Activated CD4-positive, alpha-beta memory T cell treated with anti-CD3 and anti-CD28 coated beads, Interleukin-2, amount 10 ng/mL, durations not matched to agents 7 days and 5 days (primary cell): ENCODE measurements at regions not wholly inside any gene's neighbourhood (a gene's known extent, or its start where the extent isn't known, plus 50 kb on each side); places are given as distances from the start of the nearest gene placed in this dataset.
"Not testable (repeated sequence)": the region's sequence is repeated elsewhere in the genome, so short reads cannot be mapped to it uniquely, and the experiment has no call there.

ENCODE experiments used
- CTCF ChIA-PET: fragments of 350-600 bp; sonication (Branson Sonifier 250); formaldehyde crosslinking; loops from one replicate; lab custom pipeline; 2021; ENCODE audit warnings: antibody characterized with exemption, inconsistent platforms; lab: Charles Lee
- POLR2A ChIA-PET: fragments of 350-600 bp; sonication (Branson Sonifier 250); formaldehyde crosslinking; loops from one replicate; lab custom pipeline; 2021; ENCODE audit warnings: antibody characterized with exemption; lab: Charles Lee
- DNase-seq: peaks from one replicate; pipeline ENCODE4 v3.0.0-alpha.2; 2020
- H3K27ac Mint-ChIP-seq: one replicate; pipeline ENCODE4 v1.8.0; 2021; ENCODE audit warnings: mild to moderate bottlenecking, mixed read lengths
- H3K27me3 Mint-ChIP-seq: one replicate; pipeline ENCODE4 v1.8.0; 2021; ENCODE audit warnings: mixed read lengths
- H3K36me3 Mint-ChIP-seq: one replicate; pipeline ENCODE4 v1.8.0; 2021; ENCODE audit warnings: low read depth, mixed read lengths
- H3K4me1 Mint-ChIP-seq: one replicate; pipeline ENCODE4 v1.8.0; 2021; ENCODE audit warnings: mixed read lengths
- H3K4me3 Mint-ChIP-seq: one replicate; pipeline ENCODE4 v1.8.0; 2021; ENCODE audit warnings: mild to moderate bottlenecking, mixed read lengths
- H3K9me3 Mint-ChIP-seq: one replicate; pipeline ENCODE4 v1.8.0; 2021; ENCODE audit warnings: mixed read lengths

DNA sequence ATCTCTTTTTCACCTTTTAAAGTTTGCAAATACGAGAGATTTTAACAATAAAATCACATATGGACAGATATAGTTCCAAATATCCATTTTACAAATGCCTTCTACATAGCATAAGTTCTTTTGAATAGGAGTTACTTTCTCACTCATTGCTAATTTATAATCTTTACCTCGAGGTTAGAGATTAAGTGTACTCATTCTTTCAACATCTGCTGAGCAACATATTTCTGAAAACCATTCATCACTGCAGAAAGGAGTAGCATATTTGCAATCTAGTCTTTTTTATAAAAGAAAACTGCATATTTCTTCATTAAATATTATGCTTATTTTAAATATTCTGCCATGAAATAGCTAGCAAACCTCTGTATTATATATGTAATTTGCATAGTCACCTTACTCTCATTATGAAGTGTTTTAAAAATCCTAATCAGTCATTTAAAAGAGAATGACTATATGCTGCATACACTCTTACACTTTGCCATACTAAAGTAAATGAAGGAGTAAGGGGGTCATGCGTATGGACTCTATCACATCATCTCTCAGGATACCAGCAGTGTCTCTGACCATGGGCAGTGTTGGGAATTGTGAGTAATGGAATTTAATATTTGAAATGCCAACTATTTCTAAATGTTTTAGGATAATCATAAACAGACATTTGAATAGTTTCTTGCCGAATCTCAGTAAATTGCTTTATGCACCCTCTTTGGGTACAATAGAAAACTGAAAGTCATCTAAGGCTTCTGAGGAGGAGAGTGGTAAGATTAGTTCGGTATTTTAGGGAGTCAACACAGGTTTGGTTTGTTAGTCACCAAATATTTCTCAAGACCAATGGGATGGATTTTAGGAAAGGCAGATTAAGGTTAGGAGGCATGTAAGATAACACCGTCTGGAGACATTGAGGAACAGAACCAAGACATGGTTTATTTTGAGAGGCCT lies 524.8 kb upstream of the ATP2B1 start:
- peaks cover 2% of the 10 kb centered on the region for H3K27me3 Mint-ChIP-seq
- POLR2A ChIA-PET: no interaction called here

DNA sequence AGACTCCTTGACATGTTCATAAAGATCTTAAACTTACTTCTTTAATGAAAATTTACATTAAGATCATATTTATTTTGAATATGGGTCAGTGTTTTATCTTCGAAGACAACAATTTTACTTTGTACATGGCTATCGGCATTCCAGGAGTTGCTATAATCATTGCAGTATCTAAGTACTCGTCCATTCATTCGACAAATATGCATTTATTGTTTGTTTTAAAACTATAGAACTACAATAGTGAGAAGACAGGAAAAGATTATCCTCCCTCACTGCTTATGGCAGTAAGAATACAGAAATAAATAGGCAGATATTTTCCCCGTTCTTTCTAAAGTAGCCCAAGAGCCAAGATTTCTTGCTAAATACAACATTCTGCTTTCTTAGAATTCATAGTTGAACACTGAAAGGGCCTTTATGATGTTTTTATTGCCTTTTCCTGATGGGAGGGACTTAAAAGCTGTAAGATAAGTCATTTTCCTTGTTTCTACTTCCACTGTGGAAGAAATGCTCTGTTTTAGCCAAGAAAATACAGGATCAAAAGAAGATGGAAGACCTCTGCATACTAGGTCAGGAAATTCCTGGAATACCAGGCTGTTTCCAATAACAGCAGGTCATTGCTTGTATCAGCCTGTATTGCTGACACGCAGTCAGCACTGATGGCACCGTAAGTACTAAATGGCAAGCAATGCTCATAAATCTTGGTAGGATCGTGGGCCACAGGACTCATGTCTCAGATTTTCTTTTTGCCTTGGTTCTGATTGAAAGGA lies 521.0 kb upstream of the ATP2B1 start:
- H3K9me3 Mint-ChIP-seq: no peaks in the 10 kb centered on the region
- CTCF ChIA-PET: no interaction called here

More for the DNA sequence above, 524.8 kb upstream of the ATP2B1 start:
- Mint-ChIP-seq H3K9me3 (peaks cover 5% of the 10 kb centered on the region), H3K4me3 (no peak overlapping the region), H3K27ac (no peak overlapping the region), H3K4me1 (no peaks in the 10 kb centered on the region), H3K36me3 (no peaks in the 10 kb centered on the region)
- CTCF ChIA-PET: no interaction called here
- DNase-seq: no peak

DNA sequence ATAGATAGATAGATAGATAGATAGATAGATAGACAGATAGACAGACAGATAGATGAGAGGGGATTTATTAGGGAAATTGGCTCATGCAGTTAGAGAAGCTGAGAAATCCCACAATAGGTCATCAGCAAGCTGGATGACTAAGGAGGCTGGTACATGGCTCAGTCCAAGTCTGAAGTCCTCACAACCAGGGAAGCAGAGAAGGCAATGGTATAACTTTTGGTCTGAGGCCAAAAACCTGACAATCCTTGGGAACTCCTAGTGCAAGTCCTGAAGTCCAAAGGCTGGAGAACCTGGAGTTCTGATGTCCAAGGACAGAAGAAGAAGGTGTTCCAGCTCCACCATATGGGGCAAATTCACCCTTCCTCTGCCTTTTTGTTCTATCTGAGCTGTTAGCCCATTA lies 517.6 kb upstream of the ATP2B1 start:
- POLR2A ChIA-PET: no interaction called here
- H3K36me3 Mint-ChIP-seq: no peaks in the 10 kb centered on the region
- H3K4me1 Mint-ChIP-seq: no peaks in the 10 kb centered on the region
- CTCF ChIA-PET: no interaction called here
- no peak overlapping the region for H3K27ac Mint-ChIP-seq
- no peaks in the 10 kb centered on the region for H3K27me3 Mint-ChIP-seq
- no peak overlapping the region for H3K4me3 Mint-ChIP-seq
- no peak for DNase-seq
- no peaks in the 10 kb centered on the region for H3K9me3 Mint-ChIP-seq

More for the DNA sequence above, 521.0 kb upstream of the ATP2B1 start:
- no peaks in the 10 kb centered on the region for H3K4me1 Mint-ChIP-seq
- no peak overlapping the region for H3K4me3 Mint-ChIP-seq
- H3K27ac Mint-ChIP-seq: no peak overlapping the region
- H3K36me3 Mint-ChIP-seq: no peaks in the 10 kb centered on the region
- POLR2A ChIA-PET: no interaction called here
- no peaks in the 10 kb centered on the region for H3K27me3 Mint-ChIP-seq
- no peak for DNase-seq

DNA sequence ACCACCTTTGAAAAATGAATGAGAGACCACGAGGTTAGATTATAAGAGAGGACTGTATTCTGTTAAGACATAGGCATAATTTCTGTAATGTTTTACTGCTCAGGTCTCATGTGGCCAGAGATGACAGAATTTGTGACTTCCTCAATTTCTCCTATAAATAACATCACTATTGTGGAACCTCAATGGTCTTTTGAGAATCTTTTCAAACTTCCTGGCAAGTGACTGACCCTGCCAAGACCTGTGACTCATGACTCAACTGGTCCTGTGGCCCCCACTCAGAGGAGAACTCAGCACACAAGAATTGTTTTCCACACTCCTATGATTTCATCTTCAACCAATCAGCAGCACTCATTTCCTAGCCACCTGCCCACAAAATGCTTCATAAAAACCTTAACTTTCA lies 508.2 kb upstream of the ATP2B1 start:
- DNase-seq: no peak
- no peak overlapping the region for H3K4me3 Mint-ChIP-seq
- no peaks in the 10 kb centered on the region for H3K9me3 Mint-ChIP-seq
- no peak overlapping the region for H3K27ac Mint-ChIP-seq
- no peaks in the 10 kb centered on the region for H3K27me3 Mint-ChIP-seq
- H3K4me1 Mint-ChIP-seq: peaks cover 4% of the 10 kb centered on the region
- no peaks in the 10 kb centered on the region for H3K36me3 Mint-ChIP-seq
- ChIA-PET POLR2A (no interaction called here), CTCF (no interaction called here)

DNA sequence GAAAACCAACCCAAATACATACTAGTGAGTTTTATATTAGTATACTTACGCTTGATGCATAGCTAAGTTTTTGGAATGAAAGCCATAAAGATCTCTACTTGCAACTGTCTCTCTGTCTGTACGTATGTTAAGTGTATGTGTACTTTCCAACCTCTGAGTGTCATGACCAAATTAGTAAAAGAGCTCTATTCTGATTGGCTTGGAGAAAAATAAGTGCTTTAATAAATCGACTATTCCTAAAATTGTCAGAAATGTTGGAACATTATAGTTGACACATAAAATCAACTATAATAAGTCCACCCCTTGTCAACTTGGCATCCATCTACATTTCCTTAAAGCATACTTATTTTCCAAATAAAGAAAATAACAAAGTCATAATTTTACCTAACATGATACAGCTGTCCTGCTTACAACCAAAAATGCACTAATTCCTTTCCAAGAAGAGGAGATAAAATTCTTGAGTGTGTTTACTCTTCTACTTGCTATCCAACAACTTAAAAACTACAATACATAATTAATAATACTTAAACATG lies 507.4 kb upstream of the ATP2B1 start:
- ChIA-PET POLR2A (no interaction called here), CTCF (no interaction called here)
- H3K27ac Mint-ChIP-seq: no peak overlapping the region
- H3K36me3 Mint-ChIP-seq: no peaks in the 10 kb centered on the region
- H3K4me3 Mint-ChIP-seq: no peak overlapping the region
- no peaks in the 10 kb centered on the region for H3K27me3 Mint-ChIP-seq
- H3K9me3 Mint-ChIP-seq: no peaks in the 10 kb centered on the region
- H3K4me1 Mint-ChIP-seq: peaks cover 4% of the 10 kb centered on the region
- DNase-seq: no peak

GRCh38 chr12:90211017-90211416 lies 502.4 kb upstream of the ATP2B1 start:
- CTCF ChIA-PET: no interaction called here
- H3K36me3 Mint-ChIP-seq: peaks cover 3% of the 10 kb centered on the region
- no peak for DNase-seq
- peaks cover 13% of the 10 kb centered on the region for H3K9me3 Mint-ChIP-seq
- no peaks in the 10 kb centered on the region for H3K27me3 Mint-ChIP-seq
- POLR2A ChIA-PET: no interaction called here
- no peak overlapping the region for H3K4me3 Mint-ChIP-seq
- no peaks in the 10 kb centered on the region for H3K4me1 Mint-ChIP-seq
- H3K27ac Mint-ChIP-seq: no peak overlapping the region

GRCh38 chr12:90209029-90209428 lies 500.4 kb upstream of the ATP2B1 start:
- peaks cover 3% of the 10 kb centered on the region for H3K36me3 Mint-ChIP-seq
- no peak overlapping the region for H3K27ac Mint-ChIP-seq
- no peaks in the 10 kb centered on the region for H3K4me1 Mint-ChIP-seq
- DNase-seq: no peak
- CTCF ChIA-PET: no interaction called here
- H3K27me3 Mint-ChIP-seq: no peaks in the 10 kb centered on the region
- H3K9me3 Mint-ChIP-seq: peaks cover 13% of the 10 kb centered on the region
- POLR2A ChIA-PET: no interaction called here
- no peak overlapping the region for H3K4me3 Mint-ChIP-seq

DNA sequence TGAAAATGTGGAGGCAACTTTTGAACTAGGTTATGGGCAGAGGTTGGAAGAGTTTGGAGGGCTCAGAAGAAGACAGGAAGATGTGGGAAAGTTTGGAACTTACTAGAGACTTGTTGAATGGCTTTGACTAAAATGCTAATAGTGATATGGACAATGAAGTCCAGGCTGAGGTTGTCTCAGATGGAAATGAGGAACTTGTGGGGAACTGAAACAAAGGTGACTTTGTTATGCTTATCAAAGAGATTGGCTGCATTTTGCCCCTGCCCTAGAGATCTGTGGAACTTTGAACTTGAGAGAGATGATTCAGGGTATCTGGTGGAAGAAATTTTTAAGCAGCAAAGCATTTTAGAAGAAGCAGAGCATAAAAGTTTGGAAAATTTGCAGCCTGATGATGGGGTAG lies 499.7 kb upstream of the ATP2B1 start:
- H3K9me3 Mint-ChIP-seq: peaks cover 13% of the 10 kb centered on the region
- H3K27me3 Mint-ChIP-seq, H3K36me3 Mint-ChIP-seq, DNase-seq, H3K4me3 Mint-ChIP-seq, H3K4me1 Mint-ChIP-seq, H3K27ac Mint-ChIP-seq, POLR2A ChIA-PET, CTCF ChIA-PET: not testable (repeated sequence)

DNA sequence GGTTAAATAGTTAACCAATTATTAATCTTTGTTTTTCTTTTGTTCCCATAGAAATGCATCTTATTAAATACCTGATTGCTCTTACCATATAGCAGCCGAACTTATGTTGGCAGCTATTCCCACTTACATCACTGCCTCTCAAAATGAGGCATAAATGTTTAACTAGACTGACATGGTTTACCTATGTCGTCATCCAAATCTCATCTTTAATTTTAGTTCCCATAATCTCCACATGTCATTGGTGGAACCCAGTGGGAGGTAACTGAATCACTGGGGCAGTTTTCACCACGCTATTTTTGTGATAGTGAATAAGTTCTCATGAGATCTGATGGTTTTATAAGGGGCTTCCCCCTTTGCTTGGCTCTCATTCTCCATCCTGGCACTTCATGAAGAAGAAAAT lies 499.2 kb upstream of the ATP2B1 start:
- H3K36me3 Mint-ChIP-seq: peaks cover 3% of the 10 kb centered on the region
- POLR2A ChIA-PET: no interaction called here

GRCh38 chr12:90205165-90205564 lies 496.5 kb upstream of the ATP2B1 start:
- Mint-ChIP-seq H3K4me3 (no peak overlapping the region), H3K4me1 (no peaks in the 10 kb centered on the region)
- no peak for DNase-seq

More for the DNA sequence above, 499.2 kb upstream of the ATP2B1 start:
- Mint-ChIP-seq H3K4me1 (no peaks in the 10 kb centered on the region), H3K27ac (no peak overlapping the region), H3K4me3 (no peak overlapping the region), H3K27me3 (no peaks in the 10 kb centered on the region), H3K9me3 (peaks cover 13% of the 10 kb centered on the region)
- CTCF ChIA-PET: no interaction called here
- DNase-seq: no peak

GRCh38 chr12:90203556-90203955 lies 494.9 kb upstream of the ATP2B1 start:
- no peak for DNase-seq
- peaks cover 5% of the 10 kb centered on the region for H3K9me3 Mint-ChIP-seq
- no peaks in the 10 kb centered on the region for H3K27me3 Mint-ChIP-seq
- H3K4me3 Mint-ChIP-seq: no peak overlapping the region
- peaks cover 3% of the 10 kb centered on the region for H3K36me3 Mint-ChIP-seq
- H3K27ac Mint-ChIP-seq: no peak overlapping the region
- ChIA-PET POLR2A (no interaction called here), CTCF (no interaction called here)
- H3K4me1 Mint-ChIP-seq: no peaks in the 10 kb centered on the region

More at GRCh38 chr12:90205165-90205564, 496.5 kb upstream of the ATP2B1 start:
- Mint-ChIP-seq H3K9me3 (peaks cover 11% of the 10 kb centered on the region), H3K36me3 (peaks cover 3% of the 10 kb centered on the region), H3K27ac (no peak overlapping the region), H3K27me3 (no peaks in the 10 kb centered on the region)
- CTCF ChIA-PET: no interaction called here
- POLR2A ChIA-PET: no interaction called here

DNA sequence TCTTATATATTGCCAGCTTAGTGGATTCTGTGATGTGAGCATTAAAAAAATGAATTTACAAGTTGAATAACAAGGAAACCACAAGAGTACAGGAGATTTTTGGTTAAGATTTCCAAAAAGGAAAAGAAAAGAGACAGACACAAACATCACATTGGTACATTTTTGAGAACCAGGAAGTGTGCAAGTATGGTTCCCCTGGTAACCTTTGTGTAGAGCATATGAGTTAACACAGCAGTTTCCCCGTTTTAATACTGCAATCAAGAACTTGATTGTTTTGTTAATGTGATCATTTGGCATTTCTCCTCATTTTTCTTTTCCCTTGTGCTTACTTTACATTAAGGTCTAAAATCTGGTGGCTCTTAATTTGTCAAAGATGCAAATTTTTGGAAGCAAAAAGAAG lies 490.4 kb upstream of the ATP2B1 start:
- H3K27ac Mint-ChIP-seq: no peak overlapping the region
- CTCF ChIA-PET: no interaction called here
- POLR2A ChIA-PET: no interaction called here
- no peaks in the 10 kb centered on the region for H3K9me3 Mint-ChIP-seq
- H3K4me1 Mint-ChIP-seq: no peaks in the 10 kb centered on the region
- H3K27me3 Mint-ChIP-seq: no peaks in the 10 kb centered on the region
- H3K36me3 Mint-ChIP-seq: no peaks in the 10 kb centered on the region
- DNase-seq: no peak
- H3K4me3 Mint-ChIP-seq: no peak overlapping the region

- no peak overlapping the region for H3K27ac Mint-ChIP-seq
- no peaks in the 10 kb centered on the region for H3K4me1 Mint-ChIP-seq
- H3K27me3 Mint-ChIP-seq: no peaks in the 10 kb centered on the region
- H3K9me3 Mint-ChIP-seq: no peaks in the 10 kb centered on the region
- H3K4me3 Mint-ChIP-seq: no peak overlapping the region
- no peaks in the 10 kb centered on the region for H3K36me3 Mint-ChIP-seq
- POLR2A ChIA-PET: no interaction called here
- CTCF ChIA-PET: no interaction called here
- DNase-seq: no peak
Observed at GRCh38 chr12:90193500-90193899, 484.9 kb upstream of the ATP2B1 start.
